SKM-1 (cell line): ENCODE measurements at regions not wholly inside any gene's neighbourhood (a gene's known extent, or its start where the extent isn't known, plus 50 kb on each side); places are given as distances from the start of the nearest gene placed in this dataset.

Source experiments
- DNase-seq: peaks from one replicate; lab custom pipeline; 2025; ENCODE audit not compliant: unreplicated experiment; lab: John Stamatoyannopoulos, UW

DNA sequence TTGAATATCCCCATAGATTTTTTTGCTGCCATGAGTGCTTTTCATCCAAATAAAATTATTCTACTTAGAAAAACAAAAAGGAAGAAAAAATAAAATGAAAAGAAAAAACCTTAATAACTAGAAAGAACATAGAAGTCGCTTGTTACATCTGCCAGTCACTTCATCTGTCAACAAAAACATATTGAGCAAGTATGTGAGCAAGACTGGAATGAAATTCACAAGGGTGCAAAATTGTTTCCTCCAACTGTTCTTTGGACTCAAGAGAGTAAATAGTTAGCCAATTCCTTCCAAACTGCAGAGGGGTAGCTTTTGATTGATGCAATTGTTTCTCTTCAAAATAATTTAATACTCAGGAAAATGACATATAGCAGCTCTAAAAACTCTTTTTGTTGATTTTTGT lies 336.3 kb upstream of the CDH7 start:
- no peak for DNase-seq

DNA sequence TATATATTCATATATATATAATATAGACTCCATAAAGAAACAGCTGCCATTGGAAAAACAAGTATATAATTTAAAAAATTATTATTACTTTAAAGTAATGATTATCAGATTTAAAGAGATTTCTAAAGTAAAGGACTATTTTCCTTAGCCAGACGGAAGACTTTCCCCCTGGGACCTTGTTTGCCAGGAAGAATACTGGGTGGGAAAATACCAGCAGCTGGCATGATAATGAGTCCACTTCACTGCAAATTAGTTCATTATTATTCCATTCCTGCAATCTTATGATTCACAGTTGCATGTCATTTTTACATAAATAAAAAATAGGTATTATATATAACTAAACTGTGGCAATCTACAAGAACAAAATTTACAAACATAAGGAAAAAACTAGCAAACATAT lies 339.8 kb upstream of the CDH7 start:
- no peak for DNase-seq

GRCh38 chr18:65409261-65409660 lies 341.6 kb upstream of the CDH7 start:
- DNase-seq: no peak

DNA sequence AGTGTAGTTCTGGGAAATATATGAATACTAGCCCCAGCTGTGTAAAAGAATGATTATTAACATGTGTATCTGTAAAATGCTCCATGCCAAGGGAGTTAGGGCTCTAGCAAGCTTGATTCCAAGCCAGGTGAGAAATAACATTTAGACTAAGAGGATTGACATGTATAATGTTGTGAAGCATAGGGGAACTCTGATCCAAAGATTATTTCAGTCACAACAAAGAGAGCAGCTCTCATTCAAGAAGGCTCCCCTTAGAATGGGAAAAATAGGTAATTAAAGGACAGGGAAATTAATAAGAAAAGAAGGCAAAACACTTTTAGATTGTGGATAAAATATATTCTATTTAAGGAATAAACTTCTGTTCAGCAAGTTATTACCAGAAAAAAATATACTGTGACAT lies 347.3 kb upstream of the CDH7 start:
- DNase-seq: no peak

DNA sequence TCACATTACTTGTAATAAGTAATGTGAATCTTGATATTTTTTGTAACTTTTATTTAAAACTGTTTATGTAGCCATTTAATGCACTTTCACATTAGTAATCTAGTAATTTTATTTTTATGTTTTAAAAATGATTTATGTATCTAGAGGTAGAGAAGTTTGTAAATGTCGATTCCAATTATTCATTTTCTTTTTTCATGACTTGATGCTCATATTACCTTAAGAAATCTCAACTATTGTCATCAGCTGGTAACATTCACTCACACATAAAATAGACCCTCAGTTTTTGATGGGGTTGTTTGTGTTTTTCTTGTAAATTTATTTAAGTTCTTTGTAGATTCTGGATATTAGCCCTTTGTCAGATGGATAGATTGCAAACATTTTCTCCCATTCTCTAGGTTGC lies 351.7 kb upstream of the CDH7 start:
- no peak for DNase-seq

DNA sequence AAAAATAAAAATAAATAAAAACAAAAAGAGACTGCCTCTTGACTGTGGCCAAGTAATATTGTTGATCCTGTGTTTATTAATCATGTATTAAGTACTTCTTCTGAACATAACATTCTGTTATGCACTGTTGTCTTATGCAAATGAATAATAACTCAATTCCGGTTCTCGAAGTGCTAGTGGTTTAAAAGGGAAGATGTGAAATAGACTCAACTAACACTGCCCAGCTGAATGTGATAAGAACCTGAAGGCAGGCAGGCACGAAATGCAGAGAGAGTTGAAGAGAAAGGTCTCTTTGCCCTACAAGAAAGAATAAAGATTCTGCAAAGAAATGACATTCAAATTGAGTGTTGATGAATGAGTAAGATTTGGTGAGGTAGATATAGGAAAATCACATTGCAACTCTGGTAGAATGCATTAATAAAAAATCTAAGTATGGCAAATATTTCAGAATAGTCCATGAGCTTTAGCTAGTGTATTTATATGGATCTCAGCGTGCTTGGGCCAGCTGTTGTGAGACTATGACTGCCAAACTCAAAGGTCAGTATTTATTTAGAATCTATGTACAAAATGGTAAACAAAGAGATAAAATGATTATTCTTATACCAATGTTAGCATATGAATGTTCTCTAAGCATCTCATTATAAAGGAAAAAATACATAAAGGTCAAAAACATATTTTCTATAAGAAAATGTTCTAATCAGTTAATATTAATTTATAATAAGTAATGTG lies 352.3 kb upstream of the CDH7 start:
- DNase-seq: no peak

- DNase-seq: no peak
Observed at GRCh38 chr18:65380986-65381385, 369.8 kb upstream of the CDH7 start.

DNA sequence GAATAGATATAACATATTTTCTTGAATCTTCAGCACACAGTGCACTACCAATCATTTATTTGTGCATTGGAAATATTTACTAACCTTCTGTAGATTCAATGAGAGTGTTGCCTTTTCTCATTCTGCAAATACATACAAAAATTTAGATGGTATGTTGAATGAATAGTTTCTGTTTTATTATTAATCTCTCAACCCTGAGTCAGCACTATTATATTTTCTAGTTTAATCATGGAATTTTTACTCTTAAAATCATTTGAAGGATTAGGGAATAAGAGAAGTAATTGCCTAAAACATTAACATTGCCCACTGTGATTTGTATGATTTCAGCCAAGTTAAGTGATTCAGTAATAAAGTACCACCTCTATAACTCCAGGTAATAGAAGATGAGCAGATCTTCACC lies 370.2 kb upstream of the CDH7 start:
- no peak for DNase-seq

- DNase-seq: no peak
Observed at GRCh38 chr18:65372904-65373303, 377.9 kb upstream of the CDH7 start.

DNA sequence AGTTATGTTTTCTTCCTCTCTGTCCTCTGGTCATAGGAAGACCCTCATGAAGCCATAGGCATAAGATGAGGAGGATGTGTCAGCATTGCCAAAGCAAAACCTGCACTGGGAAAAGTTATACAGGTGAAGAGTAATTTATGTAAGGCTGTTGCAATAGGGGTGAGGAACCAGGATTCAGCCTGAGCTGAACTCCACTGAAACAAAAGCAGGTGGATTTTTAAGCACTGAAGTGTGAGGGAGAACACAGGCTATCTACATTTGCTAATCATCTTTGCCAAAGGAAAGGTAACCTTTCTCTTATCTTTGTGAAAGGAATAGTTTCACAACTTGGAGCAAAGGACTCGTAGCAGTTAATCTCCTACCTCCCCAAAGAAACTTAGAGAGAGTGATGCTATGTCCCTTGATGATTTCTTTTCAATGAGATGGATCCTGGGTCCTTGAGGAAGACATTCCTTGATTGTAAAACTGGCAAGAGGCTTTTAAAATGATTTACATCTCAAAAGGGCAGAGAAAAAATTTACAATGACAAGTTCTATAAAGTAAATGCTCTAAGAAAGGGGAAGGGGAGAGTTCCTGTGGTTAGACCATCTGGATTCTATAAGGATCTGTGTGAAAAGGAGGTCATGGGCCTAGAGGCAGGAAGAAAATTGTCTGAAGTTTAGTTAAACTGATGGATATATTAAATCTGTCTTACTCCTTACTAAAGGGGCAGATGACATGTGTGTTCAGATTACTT lies 385.4 kb upstream of the CDH7 start:
- DNase-seq: no peak

DNA sequence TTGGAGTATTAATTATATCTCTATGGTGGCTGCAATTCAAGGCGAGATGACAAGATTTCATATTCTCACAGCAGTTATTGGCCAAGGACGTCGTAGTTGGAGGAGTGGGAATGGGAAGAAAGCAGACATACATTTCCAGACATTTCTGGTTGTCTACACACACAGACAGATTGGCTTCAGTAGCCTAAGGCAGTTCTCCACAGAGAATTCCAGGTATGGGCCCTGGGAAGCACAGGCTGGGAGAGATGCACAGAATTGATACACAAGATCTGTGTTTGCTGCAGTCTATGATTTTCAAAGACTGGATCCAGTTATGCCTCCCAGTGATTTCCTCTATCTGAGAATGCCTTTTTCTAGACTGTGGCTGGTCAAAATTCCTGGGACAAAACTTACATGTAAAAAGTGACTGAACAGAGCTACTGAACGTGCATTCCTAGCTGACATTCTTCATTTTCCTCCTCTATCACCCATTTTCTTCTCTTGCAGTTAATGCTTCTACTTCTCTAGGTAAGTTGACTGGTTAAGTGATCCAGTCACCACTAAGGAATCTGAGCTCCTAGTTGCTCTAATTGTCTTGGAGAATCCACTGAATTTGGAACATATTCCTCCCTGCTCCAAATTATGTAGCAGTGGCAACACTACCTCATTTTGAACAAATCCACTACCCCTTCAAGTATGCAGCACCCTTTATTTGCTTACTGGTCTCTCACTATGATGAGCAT lies 386.7 kb upstream of the CDH7 start:
- DNase-seq: no peak

DNA sequence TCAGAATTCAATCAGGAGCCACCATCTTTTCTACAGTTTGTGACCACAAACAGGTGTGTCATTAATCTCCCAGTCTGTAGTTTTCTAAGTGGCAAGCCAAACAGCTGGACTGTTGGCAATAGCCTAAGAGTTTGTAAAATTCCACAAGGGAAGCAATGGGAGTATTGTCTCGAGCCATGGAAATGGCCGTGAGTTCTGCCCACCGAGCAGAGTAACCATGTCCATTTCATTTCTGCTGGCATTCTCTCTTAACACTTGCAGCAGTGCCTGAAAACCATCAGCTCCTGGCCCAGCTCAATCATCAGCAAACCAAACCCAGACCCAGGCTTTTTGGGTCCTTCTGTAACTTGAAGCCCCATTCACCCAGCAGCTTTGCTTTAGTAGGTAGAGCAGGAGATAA lies 387.8 kb upstream of the CDH7 start:
- DNase-seq: no peak

- no peak for DNase-seq
Observed at GRCh38 chr18:65359479-65359878, 391.3 kb upstream of the CDH7 start.

- DNase-seq: no peak
Observed at GRCh38 chr18:65358306-65358705, 392.5 kb upstream of the CDH7 start.

GRCh38 chr18:65352186-65352585 lies 398.6 kb upstream of the CDH7 start:
- no peak for DNase-seq

- DNase-seq: no peak
Observed at GRCh38 chr18:65349635-65350034, 401.2 kb upstream of the CDH7 start.

DNA sequence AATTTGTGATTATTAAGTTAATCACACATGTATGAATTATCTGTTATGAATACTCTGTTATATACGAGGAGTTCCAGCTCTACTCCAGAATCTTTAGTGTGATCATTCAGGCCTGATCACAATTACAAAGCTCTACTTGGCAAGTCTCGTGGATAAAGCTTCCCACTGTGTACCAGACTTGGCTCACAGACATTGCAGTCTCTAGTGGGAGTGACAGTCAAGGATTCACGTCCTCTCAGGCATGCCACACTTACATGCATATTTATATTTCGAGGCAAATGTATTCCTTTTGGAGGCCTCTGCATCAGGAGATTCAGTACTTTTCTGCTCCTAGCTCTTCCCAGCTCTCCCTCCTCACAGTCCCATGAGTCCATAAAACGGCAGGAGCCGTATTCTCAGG lies 403.4 kb upstream of the CDH7 start:
- no peak for DNase-seq

DNA sequence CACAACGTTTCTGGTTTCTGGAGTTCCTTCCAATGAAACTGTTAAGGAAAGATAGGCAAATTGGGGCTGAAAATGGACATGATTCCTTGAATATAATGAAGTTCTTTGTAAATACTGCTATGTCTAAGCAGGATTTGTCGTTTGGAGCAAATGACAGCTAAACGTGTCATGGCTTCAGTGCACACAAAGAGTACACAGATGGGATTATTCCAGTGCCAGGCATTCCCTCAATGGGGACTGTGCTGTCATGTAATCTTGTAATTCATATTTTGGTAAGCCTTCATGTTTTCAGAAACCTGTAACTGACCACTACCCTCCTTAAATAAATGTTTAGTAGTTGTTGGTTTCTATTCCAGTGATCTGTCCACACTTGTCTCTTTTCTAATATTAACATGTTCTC lies 404.7 kb upstream of the CDH7 start:
- DNase-seq: no peak

DNA sequence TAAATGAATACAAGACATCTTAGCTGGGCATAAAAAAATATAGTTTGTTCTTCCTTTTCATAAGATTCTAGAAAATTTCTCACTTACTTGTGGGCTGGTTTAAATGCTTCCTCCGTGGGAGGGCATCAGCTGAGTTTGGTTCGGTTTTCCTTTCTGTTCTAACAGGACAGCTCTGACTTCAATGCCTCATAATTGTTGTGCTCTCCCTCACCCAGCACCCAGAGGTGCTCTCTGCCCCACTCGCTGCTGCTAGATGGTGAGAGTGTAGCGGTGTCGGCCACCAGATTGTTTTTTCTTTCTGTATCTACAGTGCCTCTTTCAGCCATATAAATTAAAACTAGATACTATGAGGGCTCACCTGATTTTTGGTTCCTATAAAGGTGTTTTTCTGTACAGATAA lies 407.2 kb upstream of the CDH7 start:
- DNase-seq: no peak

DNA sequence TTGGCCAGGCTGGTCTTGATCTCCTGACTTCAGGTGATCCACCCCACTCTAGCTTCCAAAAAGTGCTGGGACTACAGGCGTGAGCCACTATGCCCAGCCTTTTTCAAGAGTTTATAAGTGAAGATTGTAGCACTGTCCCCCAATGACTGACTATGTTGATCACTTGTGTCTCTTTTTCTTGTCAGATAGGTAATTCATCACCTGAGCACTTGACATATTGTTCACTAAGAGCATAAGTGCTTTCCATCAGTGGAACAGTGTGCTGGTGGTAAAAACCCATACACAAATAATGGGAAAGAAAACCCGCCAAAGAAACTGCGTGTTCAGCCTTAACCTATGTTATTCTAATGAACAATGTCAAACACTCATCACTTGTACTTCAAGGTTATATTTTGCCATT lies 414.4 kb upstream of the CDH7 start:
- DNase-seq: no peak

GRCh38 chr18:65329010-65329409 lies 421.8 kb upstream of the CDH7 start:
- no peak for DNase-seq

GRCh38 chr18:65326805-65327204 lies 424.0 kb upstream of the CDH7 start:
- no peak for DNase-seq
